Neural progenitor cell (in vitro differentiated cells): ENCODE measurements at regions not wholly inside any gene's neighbourhood (a gene's known extent, or its start where the extent isn't known, plus 50 kb on each side); places are given as distances from the start of the nearest gene placed in this dataset.

Experiments
- DNase-seq: peaks from one replicate; pipeline ENCODE4 v3.0.0-alpha.2; 2016; ENCODE audit warnings: low spot score
- H2AFZ ChIP-seq: fragments of 200-600 bp; sonication (generic); replicated peaks from 2 replicates; pipeline ENCODE4 v1.6.1; 2016; ENCODE audit warnings: antibody characterized with exemption
- H3F3A ChIP-seq: fragments of 200-600 bp; sonication (generic); 2 replicates; pipeline ENCODE4 v1.6.1; 2016; ENCODE audit warnings: antibody characterized with exemption, low read depth
- H3K27ac ChIP-seq: fragments of 200-600 bp; sonication (generic); 2 replicates; pipeline ENCODE4 v1.5.1; 2016; ENCODE audit warnings: mild to moderate bottlenecking
- H3K27me3 ChIP-seq: fragments of 200-600 bp; sonication (generic); 2 replicates; pipeline ENCODE4 v1.6.1; 2016; ENCODE audit warnings: mild to moderate bottlenecking, moderate library complexity
- H3K36me3 ChIP-seq: fragments of 200-600 bp; sonication (generic); 2 replicates; pipeline ENCODE4 v1.5.1; 2016
- H3K4me1 ChIP-seq: fragments of 200-600 bp; sonication (generic); 2 replicates; pipeline ENCODE4 v1.6.1; 2016; ENCODE audit warnings: mixed run types
- H3K4me2 ChIP-seq: fragments of 200-600 bp; sonication (generic); 2 replicates; pipeline ENCODE4 v1.6.1; 2016
- H3K4me3 ChIP-seq: fragments of 200-600 bp; sonication (generic); 2 replicates; pipeline ENCODE4 v1.5.1; 2016
- H3K79me2 ChIP-seq: fragments of 200-600 bp; sonication (generic); 2 replicates; pipeline ENCODE4 v1.6.1; 2016; ENCODE audit warnings: low read depth
- H3K9ac ChIP-seq: fragments of 200-600 bp; sonication (generic); 2 replicates; pipeline ENCODE4 v1.6.1; 2016
- H3K9me3 ChIP-seq: fragments of 200-600 bp; sonication (generic); 2 replicates; pipeline ENCODE4 v1.5.1; 2016; ENCODE audit warnings: low read depth
- H4K20me1 ChIP-seq: fragments of 200-600 bp; sonication (generic); 2 replicates; pipeline ENCODE4 v1.6.1; 2016; ENCODE audit warnings: low read depth
- H3K27ac Mint-ChIP-seq: 3 replicates; pipeline ENCODE4 v1.8.0; 2021; ENCODE audit warnings: mixed read lengths
- H3K27me3 Mint-ChIP-seq: 2 replicates; pipeline ENCODE4 v1.8.0; 2022; ENCODE audit warnings: low read depth, mild to moderate bottlenecking, inconsistent platforms, moderate library complexity, mixed read lengths; ENCODE audit not compliant: insufficient read depth
- H3K36me3 Mint-ChIP-seq: 3 replicates; pipeline ENCODE4 v1.8.0; 2021; ENCODE audit warnings: mixed read lengths
- H3K4me1 Mint-ChIP-seq: 3 replicates; pipeline ENCODE4 v1.8.0; 2021; ENCODE audit warnings: mixed read lengths
- H3K4me3 Mint-ChIP-seq: 3 replicates; pipeline ENCODE4 v1.8.0; 2021; ENCODE audit warnings: mild to moderate bottlenecking, moderate library complexity, mixed read lengths
- H3K9me3 Mint-ChIP-seq: 3 replicates; pipeline ENCODE4 v1.8.0; 2020; ENCODE audit warnings: mixed read lengths
- EZH2 ChIP-seq: fragments of 200-600 bp; sonication (generic); IDR thresholded peaks from 2 replicates; pipeline ENCODE4 v1.6.1; 2017; ENCODE audit warnings: antibody characterized with exemption, mild to moderate bottlenecking, moderate library complexity
- EZH2phosphoT487 ChIP-seq: fragments of 200-600 bp; sonication (generic); IDR thresholded peaks from 2 replicates; pipeline ENCODE4 v1.6.1; 2017; ENCODE audit warnings: antibody characterized with exemption
- TF ChIP-seq, protein P1 (sequence below): fragments of 200-600 bp; sonication (generic); IDR thresholded peaks from 2 replicates; pipeline ENCODE4 v1.5.1; 2017; ENCODE audit warnings: antibody characterized with exemption, mild to moderate bottlenecking

DNA sequence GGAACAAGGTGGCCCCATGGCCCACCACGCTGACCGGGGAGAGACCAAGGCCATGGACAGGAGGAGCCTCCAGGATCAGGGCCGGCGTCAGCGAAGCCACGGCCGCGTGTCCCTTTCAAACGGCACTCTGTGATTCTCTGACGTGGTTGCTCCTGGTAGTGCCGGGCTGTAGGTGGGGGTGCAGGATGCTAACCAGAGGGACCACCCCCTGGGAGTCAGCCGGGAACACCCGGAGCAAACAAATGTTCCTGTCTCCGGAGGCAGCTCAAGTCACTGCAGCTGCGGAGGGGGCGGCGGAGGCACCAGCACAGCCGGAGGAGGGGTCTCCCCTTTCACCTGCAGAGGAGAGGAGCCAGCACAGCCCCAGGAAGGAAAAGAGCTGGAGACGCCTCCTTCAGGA lies 750.6 kb upstream of the SALL3 start:
- Mint-ChIP-seq H3K36me3 (no peaks in the 10 kb centered on the region), H3K4me3 (no peak overlapping the region), H3K27me3 (peaks cover 11% of the 10 kb centered on the region), H3K9me3 (peaks cover 7% of the 10 kb centered on the region), H3K4me1 (peaks cover 20% of the 10 kb centered on the region), H3K27ac (peak overlapping the region; percentile 43)
- Histone ChIP-seq H2AFZ (no peak overlapping the region), H3K27ac (no peak overlapping the region), H3K9ac (no peak overlapping the region), H3K4me3 (no peak overlapping the region), H3K79me2 (no peaks in the 10 kb centered on the region), H3K4me2 (peak overlapping the region; percentile 58), H4K20me1 (no peaks in the 10 kb centered on the region), H3K9me3 (no peaks in the 10 kb centered on the region), H3K4me1 (peaks cover 11% of the 10 kb centered on the region), H3F3A (no peaks in the 10 kb centered on the region), H3K36me3 (no peaks in the 10 kb centered on the region), H3K27me3 (no peaks in the 10 kb centered on the region)
- peak; percentile 47 for DNase-seq
- TF ChIP-seq EZH2phosphoT487 (no peak), EZH2 (no peak)
- TF ChIP-seq, protein P1, sequence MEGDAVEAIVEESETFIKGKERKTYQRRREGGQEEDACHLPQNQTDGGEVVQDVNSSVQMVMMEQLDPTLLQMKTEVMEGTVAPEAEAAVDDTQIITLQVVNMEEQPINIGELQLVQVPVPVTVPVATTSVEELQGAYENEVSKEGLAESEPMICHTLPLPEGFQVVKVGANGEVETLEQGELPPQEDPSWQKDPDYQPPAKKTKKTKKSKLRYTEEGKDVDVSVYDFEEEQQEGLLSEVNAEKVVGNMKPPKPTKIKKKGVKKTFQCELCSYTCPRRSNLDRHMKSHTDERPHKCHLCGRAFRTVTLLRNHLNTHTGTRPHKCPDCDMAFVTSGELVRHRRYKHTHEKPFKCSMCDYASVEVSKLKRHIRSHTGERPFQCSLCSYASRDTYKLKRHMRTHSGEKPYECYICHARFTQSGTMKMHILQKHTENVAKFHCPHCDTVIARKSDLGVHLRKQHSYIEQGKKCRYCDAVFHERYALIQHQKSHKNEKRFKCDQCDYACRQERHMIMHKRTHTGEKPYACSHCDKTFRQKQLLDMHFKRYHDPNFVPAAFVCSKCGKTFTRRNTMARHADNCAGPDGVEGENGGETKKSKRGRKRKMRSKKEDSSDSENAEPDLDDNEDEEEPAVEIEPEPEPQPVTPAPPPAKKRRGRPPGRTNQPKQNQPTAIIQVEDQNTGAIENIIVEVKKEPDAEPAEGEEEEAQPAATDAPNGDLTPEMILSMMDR, result no peak

DNA sequence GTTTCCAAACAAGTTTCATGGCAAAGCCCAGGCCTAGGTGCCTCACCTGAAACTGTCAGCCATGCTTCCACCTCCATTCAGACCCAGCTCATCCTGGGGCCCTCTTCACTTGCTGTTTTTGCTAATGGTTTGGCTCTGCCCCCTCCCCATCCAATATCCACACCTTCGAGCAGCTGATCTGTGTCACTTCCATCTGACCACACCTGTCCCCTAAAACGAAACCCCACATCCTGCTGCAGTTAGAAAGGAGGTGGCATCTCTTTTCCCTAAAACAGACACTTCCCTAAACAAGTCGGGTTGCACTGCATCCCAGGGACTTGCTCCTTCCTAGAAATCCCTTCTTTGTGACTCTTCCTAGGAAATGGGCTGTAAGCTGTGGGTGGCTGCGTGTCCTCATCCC lies 748.7 kb upstream of the SALL3 start:
- TF ChIP-seq, protein P1, result no peak
- TF ChIP-seq EZH2, result no peak
- TF ChIP-seq EZH2phosphoT487, result no peak
- no peak overlapping the region for H2AFZ ChIP-seq
- peaks cover 8% of the 10 kb centered on the region for H3K9me3 Mint-ChIP-seq
- no peaks in the 10 kb centered on the region for H3F3A ChIP-seq
- peak overlapping the region; percentile 8 for H3K4me2 ChIP-seq
- no peak overlapping the region for H3K9ac ChIP-seq
- peaks cover 13% of the 10 kb centered on the region for H3K4me1 ChIP-seq
- no peak overlapping the region for H3K4me3 Mint-ChIP-seq
- no peaks in the 10 kb centered on the region for H3K36me3 Mint-ChIP-seq
- no peaks in the 10 kb centered on the region for H3K79me2 ChIP-seq
- DNase-seq, result no peak
- H3K27ac Mint-ChIP-seq, result peak overlapping the region; percentile 43
- H3K36me3 ChIP-seq, result no peaks in the 10 kb centered on the region
- H4K20me1 ChIP-seq, result no peaks in the 10 kb centered on the region
- peaks cover 11% of the 10 kb centered on the region for H3K27me3 Mint-ChIP-seq
- H3K4me3 ChIP-seq, result no peak overlapping the region
- H3K27ac ChIP-seq, result no peak overlapping the region
- H3K27me3 ChIP-seq, result no peaks in the 10 kb centered on the region
- no peaks in the 10 kb centered on the region for H3K9me3 ChIP-seq
- H3K4me1 Mint-ChIP-seq, result peaks cover 20% of the 10 kb centered on the region

DNA sequence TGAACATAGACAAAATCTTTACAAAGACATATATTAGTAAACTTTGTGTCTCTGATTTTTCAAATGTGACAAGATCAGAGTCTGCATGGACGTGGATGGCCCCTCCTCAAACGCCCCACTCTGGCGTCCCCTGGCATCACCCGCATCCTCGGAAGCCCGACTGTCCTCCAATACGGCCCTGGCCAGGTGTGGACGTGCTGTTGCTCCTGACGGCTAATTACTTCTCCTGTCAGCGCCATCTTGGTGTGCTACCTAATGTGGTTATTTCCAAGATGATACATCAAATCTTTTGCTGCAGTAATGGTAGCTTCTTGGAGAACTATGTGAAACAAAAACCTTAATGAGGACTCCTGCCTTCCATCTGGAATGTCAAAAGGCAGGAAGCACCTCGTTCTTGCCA lies 747.4 kb upstream of the SALL3 start:
- no peaks in the 10 kb centered on the region for H3K27me3 ChIP-seq
- Mint-ChIP-seq H3K27ac (no peak overlapping the region), H3K4me3 (no peak overlapping the region), H3K4me1 (peaks cover 20% of the 10 kb centered on the region), H3K27me3 (peaks cover 7% of the 10 kb centered on the region), H3K36me3 (no peaks in the 10 kb centered on the region), H3K9me3 (peaks cover 5% of the 10 kb centered on the region)
- H3K4me1 ChIP-seq, result peaks cover 14% of the 10 kb centered on the region
- TF ChIP-seq EZH2 (no peak), EZH2phosphoT487 (no peak)
- TF ChIP-seq, protein P1, result no peak
- no peaks in the 10 kb centered on the region for H3K9me3 ChIP-seq
- no peaks in the 10 kb centered on the region for H4K20me1 ChIP-seq
- no peak overlapping the region for H3K9ac ChIP-seq
- no peak overlapping the region for H3K4me2 ChIP-seq
- H3K27ac ChIP-seq, result no peak overlapping the region
- H3K36me3 ChIP-seq, result no peaks in the 10 kb centered on the region
- no peak overlapping the region for H3K4me3 ChIP-seq
- no peak for DNase-seq
- no peaks in the 10 kb centered on the region for H3F3A ChIP-seq
- H2AFZ ChIP-seq, result no peak overlapping the region
- H3K79me2 ChIP-seq, result no peaks in the 10 kb centered on the region
